ENCODE measurements at regions not wholly inside any gene's neighbourhood (a gene's known extent, or its start where the extent isn't known, plus 50 kb on each side); places are given as distances from the start of the nearest gene placed in this dataset.
"Not testable (repeated sequence)": the region's sequence is repeated elsewhere in the genome, so short reads cannot be mapped to it uniquely, and the experiment has no call there.

- TF ChIP-seq, protein P1, sequence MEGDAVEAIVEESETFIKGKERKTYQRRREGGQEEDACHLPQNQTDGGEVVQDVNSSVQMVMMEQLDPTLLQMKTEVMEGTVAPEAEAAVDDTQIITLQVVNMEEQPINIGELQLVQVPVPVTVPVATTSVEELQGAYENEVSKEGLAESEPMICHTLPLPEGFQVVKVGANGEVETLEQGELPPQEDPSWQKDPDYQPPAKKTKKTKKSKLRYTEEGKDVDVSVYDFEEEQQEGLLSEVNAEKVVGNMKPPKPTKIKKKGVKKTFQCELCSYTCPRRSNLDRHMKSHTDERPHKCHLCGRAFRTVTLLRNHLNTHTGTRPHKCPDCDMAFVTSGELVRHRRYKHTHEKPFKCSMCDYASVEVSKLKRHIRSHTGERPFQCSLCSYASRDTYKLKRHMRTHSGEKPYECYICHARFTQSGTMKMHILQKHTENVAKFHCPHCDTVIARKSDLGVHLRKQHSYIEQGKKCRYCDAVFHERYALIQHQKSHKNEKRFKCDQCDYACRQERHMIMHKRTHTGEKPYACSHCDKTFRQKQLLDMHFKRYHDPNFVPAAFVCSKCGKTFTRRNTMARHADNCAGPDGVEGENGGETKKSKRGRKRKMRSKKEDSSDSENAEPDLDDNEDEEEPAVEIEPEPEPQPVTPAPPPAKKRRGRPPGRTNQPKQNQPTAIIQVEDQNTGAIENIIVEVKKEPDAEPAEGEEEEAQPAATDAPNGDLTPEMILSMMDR (IDR thresholded peaks at IDR 0.05), result not testable (repeated sequence)
- TF ChIP-seq POLR2A (IDR thresholded peaks at IDR 0.05), result not testable (repeated sequence)
Measured at GRCh38 chr13:48835326-48835725, 140.4 kb upstream of the FNDC3A start.

Measured in sigmoid colon (tissue), 3 donors.